Ovary (tissue), 7 donors: ENCODE measurements at regions not wholly inside any gene's neighbourhood (a gene's known extent, or its start where the extent isn't known, plus 50 kb on each side); places are given as distances from the start of the nearest gene placed in this dataset.

Source experiments
- DNase-seq, 5 donors: peaks; one replicate each; pipeline ENCODE4 v3.0.0-alpha.2; 2019 to 2020
- H3K27ac ChIP-seq, 2 donors: fragments of 200-600 bp; one replicate each; pipeline versions ENCODE4 v1.5.1 to v1.8.0; 2019 to 2022
- H3K27me3 ChIP-seq: fragments of 200-600 bp; one replicate; pipeline ENCODE4 v1.8.0; 2022
- H3K36me3 ChIP-seq: fragments of 200-600 bp; sonication (generic); one replicate; pipeline ENCODE4 v1.5.1; 2019
- H3K4me1 ChIP-seq: one replicate; pipeline ENCODE4 v1.8.1; 2013; ENCODE audit warnings: mild to moderate bottlenecking, moderate library complexity; ENCODE audit not compliant: insufficient read depth
- H3K4me3 ChIP-seq: fragments of 200-600 bp; sonication (generic); one replicate; pipeline ENCODE4 v1.5.1; 2017
- H3K9me3 ChIP-seq, 2 donors: fragments of 200-600 bp in 1 of 2; sonication (generic) in 1 of 2; one replicate each; pipeline versions ENCODE4 v1.5.1 to v1.8.1; 2013 to 2019; ENCODE audit warnings: mild to moderate bottlenecking in 1 of 2, moderate library complexity in 1 of 2
- CTCF ChIP-seq, 3 donors: fragments of 450-650 bp in 2 of 3; fragments of 200-600 bp in 1 of 3; IDR thresholded peaks; one replicate each; pipeline versions ENCODE4 v1.5.1 to v1.8.0; 2016 to 2022; ENCODE audit warnings: antibody characterized with exemption in 3 of 3, mild to moderate bottlenecking in 1 of 3
- EP300 ChIP-seq: sonication (generic); formaldehyde crosslinking; IDR thresholded peaks from one replicate; pipeline ENCODE4 v1.6.1; 2017; ENCODE audit warnings: antibody characterized with exemption
- POLR2A ChIP-seq: fragments of 450-650 bp; IDR thresholded peaks from one replicate; pipeline ENCODE4 v1.6.1; 2017; ENCODE audit warnings: antibody characterized with exemption, mild to moderate bottlenecking, moderate library complexity
- WGBS, 3 donors: extraction: QIAGEN DNeasy Blood & Tissue Kit in 1 of 3; methylation state at CpG; one replicate each; pipeline versions ENCODE4 v1.1.5 to v1.1.7; 2013 to 2017; 5-methylcytosine and 5-hydroxymethylcytosine counted together
- intact Hi-C, 4 donors: fragments of 100-400 bp; cut with DNase I; formaldehyde crosslinking; loops; one replicate each; pipeline versions ENCODE4 v1.11.0 to v1.15.1; 2022 to 2023
- donor health status: DM: no; HTN: no; CAD: no; lungs with moderate emphysema.
- donor health status: DM: no; HTN: no; CAD: no.
- donor health status: Bipolar disorder and iron deficiency.
- donor health status: DM: no; HTN: no; CAD: no.
- donor health status: DM: yes; HTN: yes; CAD: no.

DNA sequence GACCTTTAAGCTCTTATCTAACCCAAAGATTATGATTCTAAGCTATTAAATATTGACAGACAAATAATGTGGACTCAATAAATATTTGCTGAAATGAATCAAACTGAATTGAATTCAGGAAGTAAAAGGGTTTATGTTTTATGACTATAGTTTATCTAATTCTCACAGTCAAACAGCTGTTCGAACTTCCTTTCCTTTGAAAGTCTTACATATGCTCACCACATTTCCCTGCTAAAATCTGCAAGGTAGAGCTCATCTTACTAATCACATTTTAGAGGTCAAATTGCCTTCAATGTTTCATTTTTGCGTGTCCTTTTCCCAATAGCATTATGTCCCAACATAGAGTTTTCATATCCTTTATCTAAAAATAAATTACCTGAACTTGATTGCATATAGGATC is 154.9 kb upstream of the PPP1R3A start:
- TF ChIP-seq POLR2A, result no peak
- TF ChIP-seq CTCF (IDR thresholded peaks at IDR 0.05), result no peak
- no peak for TF ChIP-seq EP300
- Histone ChIP-seq H3K9me3 (no peaks in the 10 kb centered on the region), H3K36me3 (no peaks in the 10 kb centered on the region), H3K27me3 (no peaks in the 10 kb centered on the region), H3K4me1 (no peaks in the 10 kb centered on the region), H3K27ac (no peak overlapping the region), H3K4me3 (no peak overlapping the region)
- no peak for DNase-seq
- WGBS, 3 donors, result 10 to 26% (median 15%) methylated on average over 2 of the region's 2 CpGs
- intact Hi-C loops, result no loop called here

DNA sequence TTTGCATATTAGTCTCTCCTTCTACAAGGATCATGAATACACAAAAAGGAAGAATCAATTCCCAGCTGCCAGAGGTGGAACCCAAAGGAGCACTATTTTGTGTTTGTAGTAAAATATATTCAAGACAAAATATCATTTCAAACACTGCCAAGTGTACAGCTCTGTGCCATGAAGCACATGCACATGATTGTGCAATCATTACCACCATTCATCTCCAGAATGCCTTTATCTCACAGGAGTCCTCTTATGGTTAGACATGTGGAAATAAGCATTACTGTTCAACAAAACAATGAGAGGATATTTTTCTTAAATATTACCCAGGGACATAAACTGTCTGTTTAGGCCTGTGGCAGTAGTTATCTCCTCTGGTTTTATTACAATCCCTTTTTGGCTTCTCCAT is 151.4 kb upstream of the PPP1R3A start:
- intact Hi-C loops, result no loop called here
- Histone ChIP-seq H3K9me3 (no peaks in the 10 kb centered on the region), H3K4me3 (no peak overlapping the region), H3K27me3 (no peaks in the 10 kb centered on the region), H3K36me3 (no peaks in the 10 kb centered on the region), H3K4me1 (no peaks in the 10 kb centered on the region), H3K27ac (no peak overlapping the region)
- TF ChIP-seq EP300, result no peak
- no peak for TF ChIP-seq POLR2A
- no peak for TF ChIP-seq CTCF (IDR thresholded peaks at IDR 0.05)
- DNase-seq, result no peak

GRCh38 chr7:114062810-114063209 is 144.0 kb upstream of the PPP1R3A start:
- no peaks in the 10 kb centered on the region for H3K27me3 ChIP-seq
- H3K4me1 ChIP-seq, result no peaks in the 10 kb centered on the region
- H3K4me3 ChIP-seq, result no peak overlapping the region
- H3K9me3 ChIP-seq, result no peaks in the 10 kb centered on the region
- 62 to 73% (median 70%) methylated on average over 3 of the region's 3 CpGs for WGBS, 3 donors
- TF ChIP-seq POLR2A, result no peak
- no peak for TF ChIP-seq CTCF (IDR thresholded peaks at IDR 0.05)
- TF ChIP-seq EP300, result no peak
- no peaks in the 10 kb centered on the region for H3K36me3 ChIP-seq
- DNase-seq, result no peak
- H3K27ac ChIP-seq, result no peak overlapping the region
- intact Hi-C loops, result no loop called here

DNA sequence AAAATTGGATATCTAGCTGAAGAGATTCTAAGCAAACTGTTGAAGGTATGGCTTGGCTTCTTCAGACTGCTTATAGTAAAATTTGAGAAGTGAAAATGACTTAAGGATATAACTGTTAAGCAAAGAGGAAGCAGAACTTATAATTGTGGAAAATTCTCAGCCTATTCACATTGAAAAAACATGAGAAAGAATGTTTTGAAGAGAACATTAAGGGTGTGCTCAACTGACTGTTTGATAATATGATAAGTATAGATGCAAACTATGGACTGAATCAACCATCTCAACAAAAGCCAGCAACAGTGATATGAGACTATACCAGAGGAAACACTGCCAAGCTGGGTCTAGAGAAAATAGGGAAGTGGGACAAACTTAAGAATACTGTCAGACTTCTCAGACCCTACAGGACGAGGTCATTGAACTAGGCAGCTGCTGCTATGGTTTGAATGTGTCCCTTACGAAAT is 133.1 kb upstream of the PPP1R3A start:
- 38 to 46% (median 40%) methylated on average over 2 of the region's 2 CpGs for WGBS, 3 donors
- Histone ChIP-seq H3K4me3 (no peak overlapping the region), H3K9me3 (no peaks in the 10 kb centered on the region), H3K27ac (no peak overlapping the region), H3K4me1 (no peaks in the 10 kb centered on the region), H3K27me3 (no peaks in the 10 kb centered on the region), H3K36me3 (no peaks in the 10 kb centered on the region)
- no peak for TF ChIP-seq EP300
- TF ChIP-seq CTCF (IDR thresholded peaks at IDR 0.05), result no peak
- no peak for TF ChIP-seq POLR2A
- intact Hi-C loops, result no loop called here
- no peak for DNase-seq

GRCh38 chr7:114050571-114050970 is 131.8 kb upstream of the PPP1R3A start:
- intact Hi-C loops, result no loop called here
- H3K27me3 ChIP-seq, result no peaks in the 10 kb centered on the region
- 75 to 84% (median 83%) methylated on average over 3 of the region's 3 CpGs for WGBS, 3 donors
- TF ChIP-seq CTCF (IDR thresholded peaks at IDR 0.05) (no peak), POLR2A (no peak), EP300 (no peak)
- no peak overlapping the region for H3K4me3 ChIP-seq
- H3K27ac ChIP-seq, result no peak overlapping the region
- no peaks in the 10 kb centered on the region for H3K36me3 ChIP-seq
- no peaks in the 10 kb centered on the region for H3K4me1 ChIP-seq
- no peaks in the 10 kb centered on the region for H3K9me3 ChIP-seq
- no peak for DNase-seq
